GM23338 (cell line): ENCODE measurements at regions not wholly inside any gene's neighbourhood (a gene's known extent, or its start where the extent isn't known, plus 50 kb on each side); places are given as distances from the start of the nearest gene placed in this dataset.

Experiments
- ATAC-seq: fragments of 200-7000 bp; cut with Tn5 transposase; 3 replicates; pipeline ENCODE4 v1.9.1; 2020
- DNase-seq: peaks from one replicate; pipeline ENCODE4 v3.0.0-alpha.2; 2015; ENCODE audit warnings: low spot score
- H2AFZ ChIP-seq: fragments of 200-600 bp; sonication (generic); 2 replicates; pipeline ENCODE4 v1.8.0; 2016; ENCODE audit warnings: antibody characterized with exemption, mild to moderate bottlenecking, moderate library complexity
- H3F3A ChIP-seq: fragments of 200-600 bp; sonication (generic); replicated peaks from 2 replicates; pipeline ENCODE4 v1.8.0; 2017; ENCODE audit warnings: antibody characterized with exemption, mixed run types, low read depth
- H3K27ac ChIP-seq: fragments of 200-600 bp; sonication (generic); 2 replicates; pipeline ENCODE4 v1.6.1; 2016; ENCODE audit warnings: low read depth
- H3K27me3 ChIP-seq: fragments of 200-600 bp; sonication (generic); 2 replicates; pipeline ENCODE4 v1.8.0; 2016; ENCODE audit warnings: mild to moderate bottlenecking, mixed run types, moderate library complexity; ENCODE audit not compliant: insufficient read depth
- H3K36me3 ChIP-seq: fragments of 200-600 bp; sonication (generic); 2 replicates; pipeline ENCODE4 v1.8.0; 2016; ENCODE audit warnings: mild to moderate bottlenecking; ENCODE audit not compliant: insufficient read depth
- H3K4me1 ChIP-seq: fragments of 200-600 bp; sonication (generic); 2 replicates; pipeline ENCODE4 v1.8.0; 2016; ENCODE audit warnings: mild to moderate bottlenecking, moderate library complexity; ENCODE audit not compliant: insufficient read depth
- H3K4me2 ChIP-seq: fragments of 200-600 bp; sonication (generic); 2 replicates; pipeline ENCODE4 v1.7.1; 2017; ENCODE audit warnings: mixed run types
- H3K4me3 ChIP-seq: fragments of 200-600 bp; sonication (generic); 2 replicates; pipeline ENCODE4 v1.6.1; 2016; ENCODE audit warnings: mixed run types
- H3K79me2 ChIP-seq: fragments of 200-600 bp; sonication (generic); replicated peaks from 2 replicates; pipeline ENCODE4 v1.8.0; 2017; ENCODE audit warnings: mild to moderate bottlenecking; ENCODE audit not compliant: insufficient read depth
- H3K9me2 ChIP-seq: fragments of 200-600 bp; sonication (generic); 2 replicates; pipeline ENCODE4 v1.8.0; 2017; ENCODE audit not compliant: insufficient read depth
- H4K20me1 ChIP-seq: fragments of 200-600 bp; sonication (generic); replicated peaks from 2 replicates; pipeline ENCODE4 v1.8.0; 2017; ENCODE audit warnings: mild to moderate bottlenecking; ENCODE audit not compliant: insufficient read depth
- H3K27ac Mint-ChIP-seq: 2 replicates; pipeline ENCODE4 v1.8.0; 2020; ENCODE audit warnings: inconsistent platforms, mild to moderate bottlenecking, moderate library complexity, mixed read lengths
- H3K27me3 Mint-ChIP-seq: 3 replicates; pipeline ENCODE4 v1.8.0; 2022; ENCODE audit warnings: low read depth, mild to moderate bottlenecking, moderate library complexity, mixed read lengths, inconsistent platforms; ENCODE audit not compliant: insufficient read depth, poor library complexity
- H3K36me3 Mint-ChIP-seq: 3 replicates; pipeline ENCODE4 v1.8.0; 2021; ENCODE audit warnings: low read depth, mild to moderate bottlenecking, inconsistent platforms, moderate library complexity, mixed read lengths
- H3K4me1 Mint-ChIP-seq: 3 replicates; pipeline ENCODE4 v1.8.0; 2020; ENCODE audit warnings: mild to moderate bottlenecking, inconsistent platforms, mixed read lengths
- H3K4me3 Mint-ChIP-seq: 3 replicates; pipeline ENCODE4 v1.8.0; 2021; ENCODE audit warnings: moderate library complexity, mild to moderate bottlenecking, inconsistent platforms, mixed read lengths
- H3K9me3 Mint-ChIP-seq: 3 replicates; pipeline ENCODE4 v1.8.0; 2020; ENCODE audit warnings: moderate library complexity, mild to moderate bottlenecking, inconsistent platforms, mixed read lengths
- CTCF ChIP-seq, 2 experiments: fragments of 200-600 bp in 1 of 2; sonication (generic) in 1 of 2; conservative IDR thresholded peaks; 2 replicates each; pipeline versions ENCODE4 v1.5.1 to v1.6.1; 2016 to 2017; ENCODE audit warnings: antibody characterized with exemption in 2 of 2, low read depth in 2 of 2, mild to moderate bottlenecking in 2 of 2, moderate library complexity in 1 of 2
- EZH2phosphoT487 ChIP-seq: fragments of 200-600 bp; sonication (generic); IDR thresholded peaks from one replicate; pipeline ENCODE4 v1.8.1; 2018; ENCODE audit warnings: antibody characterized with exemption; ENCODE audit not compliant: unreplicated experiment
- JUNB ChIP-seq: IDR thresholded peaks from one replicate; pipeline ENCODE4 v1.6.1; 2016; ENCODE audit warnings: antibody characterized with exemption; ENCODE audit not compliant: unreplicated experiment
- NANOG ChIP-seq: IDR thresholded peaks from 2 replicates; pipeline ENCODE4 v1.6.1; 2016; ENCODE audit warnings: antibody characterized with exemption, borderline replicate concordance
- STAT1 ChIP-seq: IDR thresholded peaks from one replicate; pipeline ENCODE4 v1.6.1; 2016; ENCODE audit warnings: antibody characterized with exemption; ENCODE audit not compliant: unreplicated experiment
- ZNF114 ChIP-seq: fragments of 250-450 bp; sonication (Bioruptor Pico); IDR thresholded peaks from 2 replicates; pipeline ENCODE4 v1.5.0; 2020; ENCODE audit warnings: mild to moderate bottlenecking, moderate library complexity
- TF ChIP-seq, protein P1 (sequence below): fragments of 250-450 bp; sonication (Bioruptor Pico); IDR thresholded peaks from 2 replicates; pipeline ENCODE4 v1.5.0; 2020; ENCODE audit warnings: mild to moderate bottlenecking, moderate library complexity
- TF ChIP-seq, protein P2 (sequence below): IDR thresholded peaks from 2 replicates; pipeline ENCODE4 v1.6.1; 2016; ENCODE audit warnings: antibody characterized with exemption

GRCh38 chr2:164288235-164288634 is 333.0 kb downstream of the GRB14 start:
- no peak for ATAC-seq
- no peak overlapping the region for H3K4me3 ChIP-seq
- no peaks in the 10 kb centered on the region for H3K36me3 ChIP-seq
- H3K79me2 ChIP-seq = no peaks in the 10 kb centered on the region
- no peaks in the 10 kb centered on the region for H3K9me2 ChIP-seq
- H3K27me3 Mint-ChIP-seq = no peaks in the 10 kb centered on the region
- H3K4me1 ChIP-seq = no peaks in the 10 kb centered on the region
- H3K27ac Mint-ChIP-seq = no peak overlapping the region
- H3F3A ChIP-seq = no peaks in the 10 kb centered on the region
- H3K4me2 ChIP-seq = no peak overlapping the region
- TF ChIP-seq JUNB (no peak), CTCF (conservative IDR thresholded peaks at IDR 0.05; ENCODE audit: low read depth in 2 of 2) (no peak), NANOG (no peak), ZNF114 (CRISPR knock-in tag) (no peak), EZH2phosphoT487 (no peak), STAT1 (no peak)
- TF ChIP-seq, protein P1, sequence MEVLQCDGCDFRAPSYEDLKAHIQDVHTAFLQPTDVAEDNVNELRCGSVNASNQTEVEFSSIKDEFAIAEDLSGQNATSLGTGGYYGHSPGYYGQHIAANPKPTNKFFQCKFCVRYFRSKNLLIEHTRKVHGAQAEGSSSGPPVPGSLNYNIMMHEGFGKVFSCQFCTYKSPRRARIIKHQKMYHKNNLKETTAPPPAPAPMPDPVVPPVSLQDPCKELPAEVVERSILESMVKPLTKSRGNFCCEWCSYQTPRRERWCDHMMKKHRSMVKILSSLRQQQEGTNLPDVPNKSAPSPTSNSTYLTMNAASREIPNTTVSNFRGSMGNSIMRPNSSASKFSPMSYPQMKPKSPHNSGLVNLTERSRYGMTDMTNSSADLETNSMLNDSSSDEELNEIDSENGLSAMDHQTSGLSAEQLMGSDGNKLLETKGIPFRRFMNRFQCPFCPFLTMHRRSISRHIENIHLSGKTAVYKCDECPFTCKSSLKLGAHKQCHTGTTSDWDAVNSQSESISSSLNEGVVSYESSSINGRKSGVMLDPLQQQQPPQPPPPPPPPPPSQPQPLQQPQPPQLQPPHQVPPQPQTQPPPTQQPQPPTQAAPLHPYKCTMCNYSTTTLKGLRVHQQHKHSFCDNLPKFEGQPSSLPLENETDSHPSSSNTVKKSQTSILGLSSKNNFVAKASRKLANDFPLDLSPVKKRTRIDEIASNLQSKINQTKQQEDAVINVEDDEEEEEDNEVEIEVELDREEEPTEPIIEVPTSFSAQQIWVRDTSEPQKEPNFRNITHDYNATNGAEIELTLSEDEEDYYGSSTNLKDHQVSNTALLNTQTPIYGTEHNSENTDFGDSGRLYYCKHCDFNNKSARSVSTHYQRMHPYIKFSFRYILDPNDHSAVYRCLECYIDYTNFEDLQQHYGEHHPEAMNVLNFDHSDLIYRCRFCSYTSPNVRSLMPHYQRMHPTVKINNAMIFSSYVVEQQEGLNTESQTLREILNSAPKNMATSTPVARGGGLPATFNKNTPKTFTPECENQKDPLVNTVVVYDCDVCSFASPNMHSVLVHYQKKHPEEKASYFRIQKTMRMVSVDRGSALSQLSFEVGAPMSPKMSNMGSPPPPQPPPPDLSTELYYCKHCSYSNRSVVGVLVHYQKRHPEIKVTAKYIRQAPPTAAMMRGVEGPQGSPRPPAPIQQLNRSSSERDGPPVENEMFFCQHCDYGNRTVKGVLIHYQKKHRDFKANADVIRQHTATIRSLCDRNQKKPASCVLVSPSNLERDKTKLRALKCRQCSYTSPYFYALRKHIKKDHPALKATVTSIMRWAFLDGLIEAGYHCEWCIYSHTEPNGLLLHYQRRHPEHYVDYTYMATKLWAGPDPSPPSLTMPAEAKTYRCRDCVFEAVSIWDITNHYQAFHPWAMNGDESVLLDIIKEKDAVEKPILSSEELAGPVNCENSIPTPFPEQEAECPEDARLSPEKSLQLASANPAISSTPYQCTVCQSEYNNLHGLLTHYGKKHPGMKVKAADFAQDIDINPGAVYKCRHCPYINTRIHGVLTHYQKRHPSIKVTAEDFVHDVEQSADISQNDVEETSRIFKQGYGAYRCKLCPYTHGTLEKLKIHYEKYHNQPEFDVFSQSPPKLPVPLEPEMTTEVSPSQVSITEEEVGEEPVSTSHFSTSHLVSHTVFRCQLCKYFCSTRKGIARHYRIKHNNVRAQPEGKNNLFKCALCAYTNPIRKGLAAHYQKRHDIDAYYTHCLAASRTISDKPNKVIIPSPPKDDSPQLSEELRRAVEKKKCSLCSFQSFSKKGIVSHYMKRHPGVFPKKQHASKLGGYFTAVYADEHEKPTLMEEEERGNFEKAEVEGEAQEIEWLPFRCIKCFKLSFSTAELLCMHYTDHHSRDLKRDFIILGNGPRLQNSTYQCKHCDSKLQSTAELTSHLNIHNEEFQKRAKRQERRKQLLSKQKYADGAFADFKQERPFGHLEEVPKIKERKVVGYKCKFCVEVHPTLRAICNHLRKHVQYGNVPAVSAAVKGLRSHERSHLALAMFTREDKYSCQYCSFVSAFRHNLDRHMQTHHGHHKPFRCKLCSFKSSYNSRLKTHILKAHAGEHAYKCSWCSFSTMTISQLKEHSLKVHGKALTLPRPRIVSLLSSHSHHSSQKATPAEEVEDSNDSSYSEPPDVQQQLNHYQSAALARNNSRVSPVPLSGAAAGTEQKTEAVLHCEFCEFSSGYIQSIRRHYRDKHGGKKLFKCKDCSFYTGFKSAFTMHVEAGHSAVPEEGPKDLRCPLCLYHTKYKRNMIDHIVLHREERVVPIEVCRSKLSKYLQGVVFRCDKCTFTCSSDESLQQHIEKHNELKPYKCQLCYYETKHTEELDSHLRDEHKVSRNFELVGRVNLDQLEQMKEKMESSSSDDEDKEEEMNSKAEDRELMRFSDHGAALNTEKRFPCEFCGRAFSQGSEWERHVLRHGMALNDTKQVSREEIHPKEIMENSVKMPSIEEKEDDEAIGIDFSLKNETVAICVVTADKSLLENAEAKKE (CRISPR knock-in tag) = no peak
- TF ChIP-seq, protein P2, sequence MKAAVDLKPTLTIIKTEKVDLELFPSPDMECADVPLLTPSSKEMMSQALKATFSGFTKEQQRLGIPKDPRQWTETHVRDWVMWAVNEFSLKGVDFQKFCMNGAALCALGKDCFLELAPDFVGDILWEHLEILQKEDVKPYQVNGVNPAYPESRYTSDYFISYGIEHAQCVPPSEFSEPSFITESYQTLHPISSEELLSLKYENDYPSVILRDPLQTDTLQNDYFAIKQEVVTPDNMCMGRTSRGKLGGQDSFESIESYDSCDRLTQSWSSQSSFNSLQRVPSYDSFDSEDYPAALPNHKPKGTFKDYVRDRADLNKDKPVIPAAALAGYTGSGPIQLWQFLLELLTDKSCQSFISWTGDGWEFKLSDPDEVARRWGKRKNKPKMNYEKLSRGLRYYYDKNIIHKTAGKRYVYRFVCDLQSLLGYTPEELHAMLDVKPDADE = no peak
- H3K4me3 Mint-ChIP-seq = no peak overlapping the region
- DNase-seq = no peak
- no peaks in the 10 kb centered on the region for H3K27me3 ChIP-seq
- no peaks in the 10 kb centered on the region for H4K20me1 ChIP-seq
- H3K27ac ChIP-seq = no peak overlapping the region
- H3K9me3 Mint-ChIP-seq = no peaks in the 10 kb centered on the region; the same call in 2 of the 3 replicates
- no peaks in the 10 kb centered on the region for H3K36me3 Mint-ChIP-seq
- H3K4me1 Mint-ChIP-seq = peaks cover 2% of the 10 kb centered on the region; the same call in 2 of the 3 replicates
- H2AFZ ChIP-seq = no peak overlapping the region
